Ammon's horn (tissue), 1 donor: ENCODE measurements at regions not wholly inside any gene's neighbourhood (a gene's known extent, or its start where the extent isn't known, plus 50 kb on each side); places are given as distances from the start of the nearest gene placed in this dataset.
"Not testable (repeated sequence)": the region's sequence is repeated elsewhere in the genome, so short reads cannot be mapped to it uniquely, and the experiment has no call there.

Experiments used
- DNase-seq: peaks from one replicate; pipeline ENCODE4 v3.0.0-alpha.2; 2016; ENCODE audit warnings: low spot score

GRCh38 chr5:87784879-87785495 is 372.3 kb upstream of the CCNH start:
- DNase-seq = no peak

- DNase-seq = no peak
Observed at GRCh38 chr5:87784311-87784710, 371.6 kb upstream of the CCNH start.

- no peak for DNase-seq
Observed at GRCh38 chr5:87782916-87783315, 370.2 kb upstream of the CCNH start.

DNA sequence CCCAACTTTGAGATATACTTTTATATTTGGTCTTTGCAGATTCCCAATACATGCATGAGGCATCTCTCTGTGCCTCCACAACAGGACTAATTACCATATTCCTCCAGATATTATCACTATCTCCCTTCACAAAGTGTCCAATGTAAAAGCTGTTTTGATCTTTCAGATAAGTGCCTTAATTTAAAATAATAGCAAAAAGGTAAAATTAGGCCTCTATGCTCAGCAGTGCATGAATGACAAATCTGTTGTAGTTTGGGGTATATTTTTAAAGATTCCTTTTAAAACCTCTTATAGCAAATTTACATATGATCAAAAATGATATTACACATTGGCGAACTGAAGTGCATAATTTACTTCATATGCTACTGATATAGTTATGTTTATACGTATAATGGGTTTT is 369.2 kb upstream of the CCNH start:
- no peak for DNase-seq

GRCh38 chr5:87780831-87781760 is 368.4 kb upstream of the CCNH start:
- DNase-seq = peak; percentile 99

GRCh38 chr5:87778876-87779275 is 366.1 kb upstream of the CCNH start:
- no peak for DNase-seq

DNA sequence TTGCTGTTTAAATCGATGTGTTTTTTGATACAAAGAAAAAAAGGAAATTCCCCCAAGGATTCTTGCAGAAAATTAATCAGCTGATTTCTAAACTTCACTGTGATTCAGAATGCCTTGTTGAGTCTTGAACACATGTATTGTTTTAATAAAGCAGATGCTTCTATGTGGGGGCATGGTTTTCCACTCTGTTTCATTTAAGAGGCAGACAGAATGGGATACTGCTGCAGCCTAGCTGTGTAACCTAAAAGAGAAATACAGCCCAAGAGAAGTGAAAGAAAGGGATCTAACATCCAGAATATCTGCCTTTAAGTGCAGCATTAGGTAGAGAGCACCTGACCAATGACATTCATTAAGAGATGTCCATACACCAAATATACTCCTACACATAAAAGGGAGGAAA is 365.1 kb upstream of the CCNH start:
- no peak for DNase-seq

GRCh38 chr5:87776785-87777184 is 364.1 kb upstream of the CCNH start:
- no peak for DNase-seq

GRCh38 chr5:87776302-87776701 is 363.6 kb upstream of the CCNH start:
- not testable (repeated sequence) for DNase-seq

- DNase-seq = no peak
Observed at GRCh38 chr5:87775228-87775627, 362.5 kb upstream of the CCNH start.

- no peak for DNase-seq
Observed at GRCh38 chr5:87774804-87775203, 362.1 kb upstream of the CCNH start.

GRCh38 chr5:87770601-87771121 is 357.9 kb upstream of the CCNH start:
- DNase-seq = peak; percentile 75

DNA sequence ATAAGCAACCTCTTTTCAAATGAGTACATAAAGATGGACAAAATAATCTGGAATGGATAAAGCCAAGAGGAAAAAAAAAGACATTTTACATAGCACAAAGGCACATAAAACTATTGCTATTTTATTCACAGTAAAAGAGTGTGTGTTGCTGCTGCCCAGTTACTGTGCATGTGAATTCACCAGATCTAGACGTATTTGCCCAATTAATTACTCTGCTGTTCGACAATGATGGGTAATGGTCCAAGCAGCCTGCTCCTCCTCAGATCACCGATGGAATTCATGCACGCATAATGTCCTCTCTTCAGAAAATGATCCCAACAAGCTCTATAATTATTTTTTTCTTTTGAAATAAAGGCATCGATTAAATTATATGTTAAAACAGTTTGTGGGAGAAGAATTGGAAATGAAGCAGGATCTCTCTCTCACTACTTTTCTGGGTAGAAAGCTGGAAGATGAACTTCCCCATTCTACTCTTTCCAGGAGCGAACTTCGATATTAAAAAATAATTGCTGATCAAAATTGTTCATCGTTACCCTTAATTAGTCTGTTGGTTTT is 357.4 kb upstream of the CCNH start:
- no peak for DNase-seq

DNA sequence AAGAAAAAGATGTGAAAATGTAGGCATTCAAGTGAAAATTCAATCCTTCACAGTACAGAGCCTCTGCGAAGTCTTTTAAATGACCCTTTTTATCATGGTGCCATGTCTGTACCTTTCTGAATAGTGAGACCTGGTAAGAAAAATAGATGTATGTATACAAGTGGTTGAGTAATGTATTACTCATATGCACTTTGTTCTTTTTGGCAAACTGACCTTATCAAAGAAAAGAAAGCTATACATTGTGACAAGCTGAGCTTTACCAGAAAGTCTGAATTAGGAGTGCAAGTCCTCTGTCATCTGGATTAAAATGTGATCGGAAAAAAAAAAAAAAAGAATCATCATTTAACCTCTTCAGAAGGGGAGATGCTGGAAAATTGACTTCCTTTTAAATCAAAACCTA is 356.4 kb upstream of the CCNH start:
- no peak for DNase-seq

- DNase-seq = no peak
Observed at GRCh38 chr5:87768190-87768589, 355.5 kb upstream of the CCNH start.

- no peak for DNase-seq
Observed at GRCh38 chr5:87765009-87765408, 352.3 kb upstream of the CCNH start.

DNA sequence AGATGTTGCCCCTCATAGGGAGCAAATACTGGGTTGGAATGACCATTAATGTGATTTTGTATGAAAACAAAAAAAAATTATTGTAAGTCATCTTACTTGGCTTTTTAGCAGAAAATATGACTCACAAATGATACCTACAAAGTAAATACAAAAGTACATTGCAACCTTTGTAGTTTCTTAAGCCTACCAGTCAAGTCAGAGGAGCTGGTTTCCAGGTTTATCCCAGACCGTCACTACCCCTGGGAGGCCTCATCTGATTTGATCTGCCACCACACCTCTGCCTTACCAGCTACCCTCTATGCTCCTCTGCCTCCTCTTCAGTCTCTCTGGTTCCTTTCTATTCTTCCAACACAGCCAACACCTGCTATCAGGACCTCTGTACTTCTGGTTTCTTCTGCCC is 349.9 kb upstream of the CCNH start:
- DNase-seq = no peak

DNA sequence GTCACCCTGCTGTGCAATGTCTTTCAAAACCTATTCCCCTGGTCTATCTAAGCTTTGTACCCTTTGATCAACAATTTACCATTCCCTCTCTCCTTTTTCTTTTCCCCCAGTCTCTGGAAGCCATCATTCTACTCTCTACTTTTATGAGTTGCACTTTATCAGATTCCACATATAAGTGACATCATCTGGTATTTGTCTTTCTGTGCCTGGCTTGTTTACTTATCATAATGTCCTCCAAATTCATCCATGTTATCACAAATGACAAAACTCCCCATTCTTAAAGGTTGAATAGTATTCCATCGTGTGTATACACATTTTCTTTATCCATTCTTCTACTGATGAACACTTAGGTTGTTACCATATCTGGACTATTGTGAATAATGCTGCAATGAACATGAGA is 344.2 kb upstream of the CCNH start:
- DNase-seq = no peak

DNA sequence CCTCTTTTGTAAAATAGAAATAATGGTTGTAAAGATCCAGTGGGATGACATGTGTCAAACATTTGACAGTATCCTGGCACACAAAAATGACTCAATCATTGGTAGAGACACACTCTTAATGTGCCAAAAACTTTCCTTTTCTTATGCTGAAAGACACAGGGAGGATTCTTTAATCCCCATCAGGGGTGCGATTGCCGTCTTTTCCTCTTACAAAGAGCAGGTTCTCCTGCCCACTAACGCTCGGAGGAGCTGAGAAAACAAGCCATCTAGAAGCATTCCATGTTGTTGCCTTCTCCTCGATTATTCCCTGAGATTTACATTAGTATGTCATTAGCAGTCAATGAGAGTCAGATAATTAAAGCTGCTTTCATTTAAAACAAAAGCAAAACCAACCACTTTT is 342.6 kb upstream of the CCNH start:
- DNase-seq = no peak

- DNase-seq = peak; percentile 29
Observed at GRCh38 chr5:87754009-87754757, 341.5 kb upstream of the CCNH start.

GRCh38 chr5:87752362-87752761 is 339.6 kb upstream of the CCNH start:
- DNase-seq = no peak

DNA sequence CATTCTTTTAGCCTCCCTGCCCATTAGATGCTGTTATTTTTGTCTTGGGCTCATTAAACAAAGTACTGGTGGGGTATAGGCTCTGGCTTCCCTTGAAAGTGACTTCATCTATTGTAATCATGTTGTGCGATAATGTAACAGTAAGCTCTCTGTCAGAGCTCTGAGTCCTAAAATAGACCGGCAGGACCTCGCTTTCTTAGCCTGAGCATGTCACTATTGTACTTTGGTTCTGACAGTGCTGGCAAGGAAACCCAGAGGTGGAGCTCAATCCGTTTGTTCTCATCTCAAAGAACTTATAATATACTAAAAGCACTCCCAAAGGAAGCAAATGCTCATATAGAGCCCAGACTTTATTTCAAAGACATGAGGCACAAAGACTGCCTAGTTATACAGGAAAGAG is 339.1 kb upstream of the CCNH start:
- peak; percentile 73 for DNase-seq
